Gastrocnemius medialis (tissue), 4 donors: ENCODE measurements at regions not wholly inside any gene's neighbourhood (a gene's known extent, or its start where the extent isn't known, plus 50 kb on each side); places are given as distances from the start of the nearest gene placed in this dataset.

ENCODE experiments used
- POLR2A ChIP-seq, 2 donors: fragments of 450-650 bp; IDR thresholded peaks; one replicate each; pipeline ENCODE4 v1.6.1; 2017; ENCODE audit warnings: antibody characterized with exemption in 2 of 2, mild to moderate bottlenecking in 2 of 2, moderate library complexity in 2 of 2
- TF ChIP-seq, protein P1 (sequence below), 5 experiments: fragments of 450-650 bp in 3 of 5; fragments of 200-600 bp in 2 of 5; sonication (generic) in 2 of 5; IDR thresholded peaks in 4 of 5; conservative IDR thresholded peaks in 1 of 5; 1 replicate in 4 of 5; 2 replicates in 1 of 5; pipeline ENCODE4 v1.5.1; 2016 to 2019; ENCODE audit warnings: antibody characterized with exemption in 5 of 5, mild to moderate bottlenecking in 3 of 5, moderate library complexity in 3 of 5

DNA sequence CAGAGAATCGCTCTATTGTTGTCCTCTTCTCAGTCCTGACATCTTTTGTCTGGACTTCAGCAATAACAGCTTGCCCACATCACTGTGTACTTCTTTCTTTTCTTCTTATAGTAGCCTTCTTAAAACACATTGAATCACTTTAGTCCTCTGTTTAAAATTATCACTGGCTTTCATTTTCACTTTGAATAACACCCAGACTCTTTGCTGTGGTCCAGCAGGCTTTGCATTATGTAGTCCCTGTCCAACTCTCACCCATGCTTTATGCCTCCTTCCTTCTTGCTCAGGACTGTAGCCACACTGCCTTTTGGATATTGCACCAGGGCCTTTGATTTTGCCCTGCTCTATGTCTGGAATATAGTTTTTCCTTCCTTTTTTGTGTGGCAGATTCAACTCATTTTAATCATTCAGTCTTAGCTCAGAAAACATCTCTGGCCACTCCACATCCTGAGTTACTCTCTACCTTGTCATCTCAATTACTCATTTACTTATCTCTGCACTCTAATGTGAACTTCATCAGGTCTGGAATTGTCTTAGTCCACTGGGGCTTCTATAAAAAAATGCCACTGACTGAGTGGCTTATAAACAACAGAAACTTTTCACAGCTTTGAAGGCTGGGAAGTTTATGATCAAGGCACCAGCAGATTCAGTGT is 168.2 kb downstream of the C4orf33 start:
- TF ChIP-seq, protein P1, sequence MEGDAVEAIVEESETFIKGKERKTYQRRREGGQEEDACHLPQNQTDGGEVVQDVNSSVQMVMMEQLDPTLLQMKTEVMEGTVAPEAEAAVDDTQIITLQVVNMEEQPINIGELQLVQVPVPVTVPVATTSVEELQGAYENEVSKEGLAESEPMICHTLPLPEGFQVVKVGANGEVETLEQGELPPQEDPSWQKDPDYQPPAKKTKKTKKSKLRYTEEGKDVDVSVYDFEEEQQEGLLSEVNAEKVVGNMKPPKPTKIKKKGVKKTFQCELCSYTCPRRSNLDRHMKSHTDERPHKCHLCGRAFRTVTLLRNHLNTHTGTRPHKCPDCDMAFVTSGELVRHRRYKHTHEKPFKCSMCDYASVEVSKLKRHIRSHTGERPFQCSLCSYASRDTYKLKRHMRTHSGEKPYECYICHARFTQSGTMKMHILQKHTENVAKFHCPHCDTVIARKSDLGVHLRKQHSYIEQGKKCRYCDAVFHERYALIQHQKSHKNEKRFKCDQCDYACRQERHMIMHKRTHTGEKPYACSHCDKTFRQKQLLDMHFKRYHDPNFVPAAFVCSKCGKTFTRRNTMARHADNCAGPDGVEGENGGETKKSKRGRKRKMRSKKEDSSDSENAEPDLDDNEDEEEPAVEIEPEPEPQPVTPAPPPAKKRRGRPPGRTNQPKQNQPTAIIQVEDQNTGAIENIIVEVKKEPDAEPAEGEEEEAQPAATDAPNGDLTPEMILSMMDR (IDR thresholded peaks at IDR 0.05 in 4 of 5, conservative IDR thresholded peaks at IDR 0.05 in 1 of 5): no peak
- TF ChIP-seq POLR2A (IDR thresholded peaks at IDR 0.05): no peak
